ENCODE measurements at regions not wholly inside any gene's neighbourhood (a gene's known extent, or its start where the extent isn't known, plus 50 kb on each side); places are given as distances from the start of the nearest gene placed in this dataset.

- TF ChIP-seq REST (IDR thresholded peaks at IDR 0.05) (no peak), CHD2 (IDR thresholded peaks at IDR 0.05; ENCODE audit: low read length, partially characterized antibody) (no peak), CHD4 (IDR thresholded peaks at IDR 0.05; ENCODE audit: borderline replicate concordance) (no peak), HOXA7 (CRISPR knock-in tag; IDR thresholded peaks at IDR 0.05) (no peak), MAX (IDR thresholded peaks at IDR 0.05) (0 out of 2 replicates have a peak, but pooled peaks have one; percentile 35), HES2 (IDR thresholded peaks at IDR 0.05) (peak; percentile 85; the same call in 1 of the 2 replicates), TP53 (CRISPR knock-in tag; IDR thresholded peaks at IDR 0.05) (no peak), FOSL2 (IDR thresholded peaks at IDR 0.05) (peak; percentile 46), FOSL2 (CRISPR knock-in tag; IDR thresholded peaks at IDR 0.05) (peak; percentile 86), JUNB (IDR thresholded peaks at IDR 0.05) (peak; percentile 92), POLR2A (IDR thresholded peaks at IDR 0.05; ENCODE audit: low read length) (no peak), CEBPB (IDR thresholded peaks at IDR 0.05) (peak; percentile 96 to 99), KDM5A (IDR thresholded peaks at IDR 0.05) (no peak), ZFP36 (IDR thresholded peaks at IDR 0.05; ENCODE audit: borderline replicate concordance, partially characterized antibody) (no peak), FOSB (CRISPR knock-in tag; IDR thresholded peaks at IDR 0.05) (no peak), EP300 (IDR thresholded peaks at IDR 0.05) (peak; percentile 68 to 73; a peak in 4 of 5 replicates), HOXB5 (CRISPR knock-in tag; IDR thresholded peaks at IDR 0.05) (no peak), KDM1A (IDR thresholded peaks at IDR 0.05; ENCODE audit: low read depth) (no peak), NR3C1 (IDR thresholded peaks at IDR 0.05) (no peak), RAD21 (conservative IDR thresholded peaks at IDR 0.05 in 1 of 2, IDR thresholded peaks at IDR 0.05 in 1 of 2) (peak; percentile 12 to 29; a peak in 1 of 5 replicates), EHMT2 (IDR thresholded peaks at IDR 0.05; ENCODE audit: low read depth) (no peak), TFCP2L1 (CRISPR knock-in tag; IDR thresholded peaks at IDR 0.05) (no peak), GATA3 (IDR thresholded peaks at IDR 0.05; ENCODE audit: borderline replicate concordance) (peak; percentile 87), NFE2L2 (conservative IDR thresholded peaks at IDR 0.05; ENCODE audit: low read length) (no peak), EHF (CRISPR knock-in tag; IDR thresholded peaks at IDR 0.05) (no peak), CTCF (IDR thresholded peaks at IDR 0.05) (no peak), HEYL (CRISPR knock-in tag; IDR thresholded peaks at IDR 0.05) (no peak), ZC3H11A (IDR thresholded peaks at IDR 0.05) (no peak), NPAS2 (CRISPR knock-in tag; IDR thresholded peaks at IDR 0.05; ENCODE audit: borderline replicate concordance) (no peak), PHF8 (IDR thresholded peaks at IDR 0.05; ENCODE audit: borderline replicate concordance, low read depth) (no peak), SREBF2 (IDR thresholded peaks at IDR 0.05) (no peak), SMC3 (IDR thresholded peaks at IDR 0.05) (no peak; the same call in 2 of the 3 replicates), JUN (IDR thresholded peaks at IDR 0.05) (peak; percentile 58; a peak in 2 of 5 replicates), POLR2AphosphoS2 (conservative IDR thresholded peaks at IDR 0.05; ENCODE audit: low read length) (no peak), ZNF302 (CRISPR knock-in tag; IDR thresholded peaks at IDR 0.05) (no peak), ESRRA (IDR thresholded peaks at IDR 0.05; ENCODE audit: borderline replicate concordance, low read length) (no peak), RNF2 (IDR thresholded peaks at IDR 0.05; ENCODE audit: borderline replicate concordance, low read depth) (no peak), CBX2 (IDR thresholded peaks at IDR 0.05; ENCODE audit: borderline replicate concordance, low read depth) (no peak)
- TF ChIP-seq, protein P1, sequence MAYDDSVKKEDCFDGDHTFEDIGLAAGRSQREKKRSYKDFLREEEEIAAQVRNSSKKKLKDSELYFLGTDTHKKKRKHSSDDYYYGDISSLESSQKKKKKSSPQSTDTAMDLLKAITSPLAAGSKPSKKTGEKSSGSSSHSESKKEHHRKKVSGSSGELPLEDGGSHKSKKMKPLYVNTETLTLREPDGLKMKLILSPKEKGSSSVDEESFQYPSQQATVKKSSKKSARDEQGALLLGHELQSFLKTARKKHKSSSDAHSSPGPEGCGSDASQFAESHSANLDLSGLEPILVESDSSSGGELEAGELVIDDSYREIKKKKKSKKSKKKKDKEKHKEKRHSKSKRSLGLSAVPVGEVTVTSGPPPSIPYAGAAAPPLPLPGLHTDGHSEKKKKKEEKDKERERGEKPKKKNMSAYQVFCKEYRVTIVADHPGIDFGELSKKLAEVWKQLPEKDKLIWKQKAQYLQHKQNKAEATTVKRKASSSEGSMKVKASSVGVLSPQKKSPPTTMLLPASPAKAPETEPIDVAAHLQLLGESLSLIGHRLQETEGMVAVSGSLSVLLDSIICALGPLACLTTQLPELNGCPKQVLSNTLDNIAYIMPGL (CRISPR knock-in tag; IDR thresholded peaks at IDR 0.05; ENCODE audit: borderline replicate concordance) = no peak
Measured at GRCh38 chr13:49858178-49858856, 65.8 kb upstream of the KPNA3 start (continued).

Data from A549 (cell line).